DOHH2 (cell line): ENCODE measurements at regions not wholly inside any gene's neighbourhood (a gene's known extent, or its start where the extent isn't known, plus 50 kb on each side); places are given as distances from the start of the nearest gene placed in this dataset.

ENCODE experiments used
- EZH2phosphoT487 ChIP-seq: fragments of 200-600 bp; sonication (generic); IDR thresholded peaks from 2 replicates; pipeline ENCODE4 v1.6.1; 2017; ENCODE audit warnings: borderline replicate concordance, mild to moderate bottlenecking, antibody characterized with exemption, low read length, moderate library complexity, mixed read lengths
- TF ChIP-seq, protein P1 (sequence below): fragments of 200-600 bp; sonication (generic); IDR thresholded peaks from one replicate; pipeline ENCODE4 v1.5.1; 2014; ENCODE audit warnings: antibody characterized with exemption, mild to moderate bottlenecking, low read depth, low read length; ENCODE audit not compliant: poor library complexity, severe bottlenecking

DNA sequence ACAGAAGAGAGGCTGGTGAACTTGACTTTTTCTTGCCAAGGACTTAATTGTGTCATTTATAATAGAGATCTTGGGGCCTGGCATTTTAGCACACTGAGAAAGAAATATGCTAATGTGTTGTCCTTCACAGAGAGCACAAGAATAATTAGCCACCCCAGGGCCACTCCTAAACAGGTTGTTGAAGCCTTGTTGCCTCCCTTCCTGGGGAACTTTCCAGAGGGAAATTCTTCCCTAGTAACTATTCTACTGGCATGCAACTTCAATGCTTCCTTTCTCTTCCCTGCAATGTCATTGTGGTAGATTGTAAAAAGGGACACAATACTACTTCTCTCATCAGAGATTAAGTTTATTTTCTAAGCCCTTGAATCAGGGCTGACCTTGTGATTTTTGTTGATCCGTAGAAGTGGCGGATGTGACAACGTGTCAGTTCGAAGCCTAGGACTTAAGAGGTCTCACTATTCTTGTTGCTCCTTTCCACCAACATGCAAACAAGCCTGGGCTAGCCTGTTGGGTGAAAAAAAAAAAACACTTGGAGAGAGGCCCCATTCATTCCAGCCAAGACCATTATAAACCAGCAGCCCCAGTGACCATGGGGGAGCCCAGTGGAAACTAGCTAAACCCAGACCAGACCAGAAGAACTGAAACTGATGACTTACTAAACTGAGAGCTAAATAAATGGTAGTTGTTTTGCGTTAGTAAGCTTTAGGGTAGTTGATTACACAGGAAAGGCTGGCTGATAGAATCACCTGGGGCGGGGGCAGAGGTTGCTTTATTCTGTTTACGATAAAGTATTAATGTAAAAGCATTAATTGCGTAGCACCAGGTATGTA is 287.2 kb downstream of the SHQ1 start:
- TF ChIP-seq, protein P1, sequence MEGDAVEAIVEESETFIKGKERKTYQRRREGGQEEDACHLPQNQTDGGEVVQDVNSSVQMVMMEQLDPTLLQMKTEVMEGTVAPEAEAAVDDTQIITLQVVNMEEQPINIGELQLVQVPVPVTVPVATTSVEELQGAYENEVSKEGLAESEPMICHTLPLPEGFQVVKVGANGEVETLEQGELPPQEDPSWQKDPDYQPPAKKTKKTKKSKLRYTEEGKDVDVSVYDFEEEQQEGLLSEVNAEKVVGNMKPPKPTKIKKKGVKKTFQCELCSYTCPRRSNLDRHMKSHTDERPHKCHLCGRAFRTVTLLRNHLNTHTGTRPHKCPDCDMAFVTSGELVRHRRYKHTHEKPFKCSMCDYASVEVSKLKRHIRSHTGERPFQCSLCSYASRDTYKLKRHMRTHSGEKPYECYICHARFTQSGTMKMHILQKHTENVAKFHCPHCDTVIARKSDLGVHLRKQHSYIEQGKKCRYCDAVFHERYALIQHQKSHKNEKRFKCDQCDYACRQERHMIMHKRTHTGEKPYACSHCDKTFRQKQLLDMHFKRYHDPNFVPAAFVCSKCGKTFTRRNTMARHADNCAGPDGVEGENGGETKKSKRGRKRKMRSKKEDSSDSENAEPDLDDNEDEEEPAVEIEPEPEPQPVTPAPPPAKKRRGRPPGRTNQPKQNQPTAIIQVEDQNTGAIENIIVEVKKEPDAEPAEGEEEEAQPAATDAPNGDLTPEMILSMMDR = no peak
- TF ChIP-seq EZH2phosphoT487 = no peak
